ENCODE measurements at regions not wholly inside any gene's neighbourhood (a gene's known extent, or its start where the extent isn't known, plus 50 kb on each side); places are given as distances from the start of the nearest gene placed in this dataset.

DNA sequence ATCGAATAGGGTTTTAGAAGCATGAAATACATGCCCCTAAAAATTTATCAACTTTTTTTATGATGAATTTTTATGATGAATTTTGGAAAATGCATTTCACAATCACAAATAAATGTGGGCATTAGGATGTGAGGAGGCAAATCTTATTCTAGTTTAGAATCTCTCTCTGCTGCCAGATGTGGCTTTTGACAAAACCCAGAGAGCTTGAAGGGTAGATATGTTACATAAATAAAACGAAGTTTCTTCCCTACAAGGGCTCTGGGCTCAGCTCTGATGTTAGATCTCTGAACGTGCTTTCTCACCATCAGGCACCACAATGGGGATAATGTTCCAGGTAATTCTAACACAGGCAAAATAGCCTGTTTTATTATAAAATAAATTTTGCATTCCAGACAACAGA lies 102.3 kb upstream of the ADAMTSL1 start:
- TF ChIP-seq, protein P1, sequence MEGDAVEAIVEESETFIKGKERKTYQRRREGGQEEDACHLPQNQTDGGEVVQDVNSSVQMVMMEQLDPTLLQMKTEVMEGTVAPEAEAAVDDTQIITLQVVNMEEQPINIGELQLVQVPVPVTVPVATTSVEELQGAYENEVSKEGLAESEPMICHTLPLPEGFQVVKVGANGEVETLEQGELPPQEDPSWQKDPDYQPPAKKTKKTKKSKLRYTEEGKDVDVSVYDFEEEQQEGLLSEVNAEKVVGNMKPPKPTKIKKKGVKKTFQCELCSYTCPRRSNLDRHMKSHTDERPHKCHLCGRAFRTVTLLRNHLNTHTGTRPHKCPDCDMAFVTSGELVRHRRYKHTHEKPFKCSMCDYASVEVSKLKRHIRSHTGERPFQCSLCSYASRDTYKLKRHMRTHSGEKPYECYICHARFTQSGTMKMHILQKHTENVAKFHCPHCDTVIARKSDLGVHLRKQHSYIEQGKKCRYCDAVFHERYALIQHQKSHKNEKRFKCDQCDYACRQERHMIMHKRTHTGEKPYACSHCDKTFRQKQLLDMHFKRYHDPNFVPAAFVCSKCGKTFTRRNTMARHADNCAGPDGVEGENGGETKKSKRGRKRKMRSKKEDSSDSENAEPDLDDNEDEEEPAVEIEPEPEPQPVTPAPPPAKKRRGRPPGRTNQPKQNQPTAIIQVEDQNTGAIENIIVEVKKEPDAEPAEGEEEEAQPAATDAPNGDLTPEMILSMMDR (IDR thresholded peaks at IDR 0.05; ENCODE audit: insufficient read depth, low read depth, low read length): no peak
- TF ChIP-seq EZH2 (IDR thresholded peaks at IDR 0.05; ENCODE audit: insufficient read depth, low read length): no peak

Measured in astrocyte (in vitro differentiated cells and primary cell).